ENCODE measurements at regions not wholly inside any gene's neighbourhood (a gene's known extent, or its start where the extent isn't known, plus 50 kb on each side); places are given as distances from the start of the nearest gene placed in this dataset.

DNA sequence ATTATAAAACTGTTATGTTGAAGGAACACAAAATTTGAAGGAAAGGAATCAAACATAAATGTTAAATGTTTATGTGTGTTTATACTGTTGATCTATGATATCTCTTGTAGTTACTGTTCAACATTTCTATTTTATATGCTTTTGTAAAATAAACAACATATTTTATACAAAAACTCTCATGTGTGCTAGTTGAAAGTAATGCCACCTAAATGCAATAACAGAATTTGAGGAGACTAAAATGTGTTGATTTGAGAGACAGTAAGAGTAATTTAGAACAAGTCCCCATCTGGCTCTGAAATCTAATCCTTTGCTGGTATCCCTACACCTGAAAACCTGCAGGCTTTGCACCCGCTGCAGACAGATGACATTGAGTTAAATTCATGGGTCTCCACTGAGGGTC is 95.7 kb upstream of the TOP3B start:
- ChIA-PET POLR2A (ENCODE audit: low non-redundant PET) (no interaction called here), CTCF (no interaction called here)
- TF ChIP-seq, protein P1, sequence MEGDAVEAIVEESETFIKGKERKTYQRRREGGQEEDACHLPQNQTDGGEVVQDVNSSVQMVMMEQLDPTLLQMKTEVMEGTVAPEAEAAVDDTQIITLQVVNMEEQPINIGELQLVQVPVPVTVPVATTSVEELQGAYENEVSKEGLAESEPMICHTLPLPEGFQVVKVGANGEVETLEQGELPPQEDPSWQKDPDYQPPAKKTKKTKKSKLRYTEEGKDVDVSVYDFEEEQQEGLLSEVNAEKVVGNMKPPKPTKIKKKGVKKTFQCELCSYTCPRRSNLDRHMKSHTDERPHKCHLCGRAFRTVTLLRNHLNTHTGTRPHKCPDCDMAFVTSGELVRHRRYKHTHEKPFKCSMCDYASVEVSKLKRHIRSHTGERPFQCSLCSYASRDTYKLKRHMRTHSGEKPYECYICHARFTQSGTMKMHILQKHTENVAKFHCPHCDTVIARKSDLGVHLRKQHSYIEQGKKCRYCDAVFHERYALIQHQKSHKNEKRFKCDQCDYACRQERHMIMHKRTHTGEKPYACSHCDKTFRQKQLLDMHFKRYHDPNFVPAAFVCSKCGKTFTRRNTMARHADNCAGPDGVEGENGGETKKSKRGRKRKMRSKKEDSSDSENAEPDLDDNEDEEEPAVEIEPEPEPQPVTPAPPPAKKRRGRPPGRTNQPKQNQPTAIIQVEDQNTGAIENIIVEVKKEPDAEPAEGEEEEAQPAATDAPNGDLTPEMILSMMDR (conservative IDR thresholded peaks at IDR 0.05; ENCODE audit: low read depth, low read length): no peak
- no peak for TF ChIP-seq EZH2 (IDR thresholded peaks at IDR 0.05; ENCODE audit: borderline replicate concordance, low read depth, low read length, poor library complexity, severe bottlenecking)
- Histone ChIP-seq H3K36me3 (ENCODE audit: insufficient read depth, low read length, poor library complexity, severe bottlenecking) (no peaks in the 10 kb centered on the region), H3K4me3 (ENCODE audit: low read depth, low read length, poor library complexity, severe bottlenecking) (no peak overlapping the region), H3K9me3 (ENCODE audit: low read depth, low read length, poor library complexity, severe bottlenecking) (no peaks in the 10 kb centered on the region), H3K27ac (ENCODE audit: low read depth, low read length, poor library complexity, severe bottlenecking) (no peak overlapping the region), H3K4me1 (ENCODE audit: insufficient read depth, low read length, poor library complexity, severe bottlenecking) (no peaks in the 10 kb centered on the region), H3K27me3 (replicated peaks; ENCODE audit: insufficient read depth, low read depth, low read length, poor library complexity) (peaks cover 36% of the 10 kb centered on the region)
- no TSS peak for BruUV-seq (replicated peaks)
- DNase-seq (ENCODE audit: low spot score): no peak
- intact Hi-C loops (cut with micrococcal nuclease; ENCODE audit: unreplicated experiment): no loop called here

- Histone ChIP-seq H3K4me1 (ENCODE audit: insufficient read depth, low read length, poor library complexity, severe bottlenecking) (no peaks in the 10 kb centered on the region), H3K27ac (ENCODE audit: low read depth, low read length, poor library complexity, severe bottlenecking) (no peak overlapping the region), H3K36me3 (ENCODE audit: insufficient read depth, low read length, poor library complexity, severe bottlenecking) (no peaks in the 10 kb centered on the region), H3K27me3 (replicated peaks; ENCODE audit: insufficient read depth, low read depth, low read length, poor library complexity) (peaks cover 25% of the 10 kb centered on the region), H3K4me3 (ENCODE audit: low read depth, low read length, poor library complexity, severe bottlenecking) (no peak overlapping the region), H3K9me3 (ENCODE audit: low read depth, low read length, poor library complexity, severe bottlenecking) (no peaks in the 10 kb centered on the region)
- intact Hi-C loops (cut with micrococcal nuclease; ENCODE audit: unreplicated experiment): no loop called here
- ChIA-PET CTCF (interaction anchor here (0.6 kb wide), 1 partner anchor 90 kb away, joined by 3 read pairs; no protein-coding TSS in a partner anchor), POLR2A (ENCODE audit: low non-redundant PET) (no interaction called here)
- no TSS peak for BruUV-seq (replicated peaks)
- DNase-seq (ENCODE audit: low spot score): no peak
- TF ChIP-seq, protein P1 (conservative IDR thresholded peaks at IDR 0.05; ENCODE audit: low read depth, low read length): no peak
- TF ChIP-seq EZH2 (IDR thresholded peaks at IDR 0.05; ENCODE audit: borderline replicate concordance, low read depth, low read length, poor library complexity, severe bottlenecking): no peak
Observed at GRCh38 chr22:22076932-22077703, 94.5 kb upstream of the TOP3B start.

GRCh38 chr22:22076361-22076760 is 93.8 kb upstream of the TOP3B start:
- TF ChIP-seq EZH2 (IDR thresholded peaks at IDR 0.05; ENCODE audit: borderline replicate concordance, low read depth, low read length, poor library complexity, severe bottlenecking): no peak
- TF ChIP-seq, protein P1 (conservative IDR thresholded peaks at IDR 0.05; ENCODE audit: low read depth, low read length): no peak
- ChIA-PET POLR2A (ENCODE audit: low non-redundant PET) (no interaction called here), CTCF (no interaction called here)
- DNase-seq (ENCODE audit: low spot score): no peak
- Histone ChIP-seq H3K4me1 (ENCODE audit: insufficient read depth, low read length, poor library complexity, severe bottlenecking) (no peaks in the 10 kb centered on the region), H3K9me3 (ENCODE audit: low read depth, low read length, poor library complexity, severe bottlenecking) (no peaks in the 10 kb centered on the region), H3K27ac (ENCODE audit: low read depth, low read length, poor library complexity, severe bottlenecking) (no peak overlapping the region), H3K27me3 (replicated peaks; ENCODE audit: insufficient read depth, low read depth, low read length, poor library complexity) (peaks cover 18% of the 10 kb centered on the region), H3K36me3 (ENCODE audit: insufficient read depth, low read length, poor library complexity, severe bottlenecking) (no peaks in the 10 kb centered on the region), H3K4me3 (ENCODE audit: low read depth, low read length, poor library complexity, severe bottlenecking) (no peak overlapping the region)
- intact Hi-C loops (cut with micrococcal nuclease; ENCODE audit: unreplicated experiment): no loop called here
- no TSS peak for BruUV-seq (replicated peaks)

Data from A673 (cell line).